HEK293T (cell line): ENCODE measurements at regions not wholly inside any gene's neighbourhood (a gene's known extent, or its start where the extent isn't known, plus 50 kb on each side); places are given as distances from the start of the nearest gene placed in this dataset.
"Not testable (repeated sequence)": the region's sequence is repeated elsewhere in the genome, so short reads cannot be mapped to it uniquely, and the experiment has no call there.

Source experiments
- CTCF ChIA-PET: fragments of 350-600 bp; formaldehyde crosslinking; extraction: SDS; loops from one replicate; lab custom pipeline; 2021; ENCODE audit warnings: antibody characterized with exemption, inconsistent platforms; lab: Yijun Ruan, JAX
- POLR2A ChIA-PET: fragments of 350-600 bp; formaldehyde crosslinking; extraction: SDS; loops from one replicate; lab custom pipeline; 2020; ENCODE audit warnings: antibody characterized with exemption, inconsistent platforms; lab: Yijun Ruan, JAX
- DNase-seq: peaks from one replicate; pipeline ENCODE4 v3.0.0; 2012; ENCODE audit warnings: mixed read lengths; ENCODE audit errors: extremely low spot score
- ARNT ChIP-seq: fragments of 450-650 bp; IDR thresholded peaks from 2 replicates; pipeline ENCODE4 v1.6.1; 2017; ENCODE audit warnings: mild to moderate bottlenecking
- BHLHE40 ChIP-seq: fragments of 450-650 bp; IDR thresholded peaks from 2 replicates; pipeline ENCODE4 v1.6.1; 2016; ENCODE audit warnings: mild to moderate bottlenecking, moderate library complexity, borderline replicate concordance
- CTBP1 ChIP-seq: fragments of 450-650 bp; IDR thresholded peaks from 2 replicates; pipeline ENCODE4 v1.6.1; 2016; ENCODE audit warnings: borderline replicate concordance
- ELF4 ChIP-seq: fragments of 450-650 bp; IDR thresholded peaks from 2 replicates; pipeline ENCODE4 v1.6.1; 2017; ENCODE audit warnings: antibody characterized with exemption
- FOXA1 ChIP-seq: fragments of 450-650 bp; IDR thresholded peaks from 2 replicates; pipeline ENCODE4 v1.6.1; 2016; ENCODE audit warnings: mild to moderate bottlenecking
- FOXK2 ChIP-seq: fragments of 450-650 bp; IDR thresholded peaks from 2 replicates; pipeline ENCODE4 v1.6.1; 2016; ENCODE audit warnings: mild to moderate bottlenecking
- FOXM1 ChIP-seq: fragments of 450-650 bp; IDR thresholded peaks from 2 replicates; pipeline ENCODE4 v1.6.1; 2017; ENCODE audit warnings: mild to moderate bottlenecking, borderline replicate concordance
- HDGF ChIP-seq: fragments of 450-650 bp; IDR thresholded peaks from 2 replicates; pipeline ENCODE4 v1.6.1; 2017; ENCODE audit warnings: antibody characterized with exemption, borderline replicate concordance
- L3MBTL2 ChIP-seq: fragments of 450-650 bp; conservative IDR thresholded peaks from 2 replicates; pipeline ENCODE4 v1.6.1; 2016; ENCODE audit warnings: mild to moderate bottlenecking
- LEF1 ChIP-seq: fragments of 450-650 bp; IDR thresholded peaks from 2 replicates; pipeline ENCODE4 v1.6.1; 2017; ENCODE audit warnings: mild to moderate bottlenecking, borderline replicate concordance
- NFRKB ChIP-seq: fragments of 450-650 bp; IDR thresholded peaks from 2 replicates; pipeline ENCODE4 v1.6.1; 2016; ENCODE audit warnings: mild to moderate bottlenecking, moderate library complexity
- SP1 ChIP-seq: fragments of 450-650 bp; IDR thresholded peaks from 2 replicates; pipeline ENCODE4 v1.6.1; 2017
- SUZ12 ChIP-seq: fragments of 450-650 bp; IDR thresholded peaks from 2 replicates; pipeline ENCODE4 v1.6.1; 2016; ENCODE audit warnings: mild to moderate bottlenecking
- TARDBP ChIP-seq: fragments of 450-650 bp; IDR thresholded peaks from 2 replicates; pipeline ENCODE4 v1.6.1; 2016
- ZNF384 ChIP-seq: fragments of 450-650 bp; IDR thresholded peaks from 2 replicates; pipeline ENCODE4 v1.6.1; 2016
- TF ChIP-seq, protein P1 (sequence below): fragments of 450-650 bp; IDR thresholded peaks from 2 replicates; pipeline ENCODE4 v1.6.1; 2016

- DNase-seq: no peak
- no peak for TF ChIP-seq TARDBP
- TF ChIP-seq CTBP1: no peak
- ChIA-PET POLR2A (no interaction called here), CTCF (no interaction called here)
Observed at GRCh38 chr11:24171869-24172268, 325.0 kb upstream of the LUZP2 start.

DNA sequence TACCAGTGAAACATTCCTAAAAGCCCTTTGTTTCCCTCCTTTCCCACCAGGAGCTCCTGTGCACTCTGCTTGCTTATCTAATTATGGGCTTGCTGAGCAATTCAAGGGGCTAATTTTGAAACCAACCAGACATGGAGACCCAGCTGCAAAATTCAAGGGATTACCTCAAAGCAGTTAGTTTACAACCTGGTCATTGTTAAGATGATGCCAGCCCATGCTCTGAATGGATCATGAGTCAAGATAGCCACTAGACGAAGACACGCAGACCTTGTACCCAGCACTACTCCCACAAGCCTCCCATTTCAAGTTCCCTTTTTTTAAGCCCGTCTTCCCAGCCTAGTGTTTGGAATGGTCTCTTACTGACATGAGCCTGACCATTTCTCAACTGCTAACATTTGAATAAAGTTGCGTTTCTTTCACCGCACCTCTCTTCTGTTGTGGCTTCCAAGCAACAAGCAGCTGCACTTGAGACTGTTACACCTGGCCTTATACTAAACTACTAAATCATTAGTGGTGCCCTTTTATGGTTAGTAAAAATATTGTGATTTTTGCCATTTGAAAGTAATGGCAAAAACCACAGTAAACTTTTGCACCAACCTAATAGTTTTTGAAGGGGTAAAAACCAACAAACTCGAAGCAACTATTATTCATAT, 315.3 kb upstream of the LUZP2 start:
- no peak for DNase-seq
- ChIA-PET POLR2A (no interaction called here), CTCF (no interaction called here)
- no peak for TF ChIP-seq FOXM1

DNA sequence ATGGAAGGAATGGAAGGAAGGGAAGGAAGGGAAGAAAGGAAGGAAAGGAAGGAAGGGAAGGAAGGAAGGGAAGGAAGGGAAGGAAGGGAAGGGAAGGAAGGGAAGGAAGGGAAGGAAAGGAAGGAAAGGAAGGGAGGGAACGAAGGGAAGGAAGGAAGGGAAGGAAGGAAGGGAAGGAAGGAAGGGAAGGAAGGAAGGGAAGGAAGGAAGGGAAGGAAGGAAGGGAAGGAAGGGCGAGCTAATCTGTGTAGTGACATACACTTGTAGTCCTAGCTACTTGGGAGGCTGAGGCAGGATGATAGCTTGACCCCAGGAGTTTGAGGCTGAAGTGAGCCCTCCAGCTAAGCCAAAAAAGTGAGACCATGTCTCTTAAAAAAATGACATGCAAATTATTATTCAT, 311.3 kb upstream of the LUZP2 start:
- DNase-seq, POLR2A ChIA-PET, CTCF ChIA-PET: not testable (repeated sequence)

DNA sequence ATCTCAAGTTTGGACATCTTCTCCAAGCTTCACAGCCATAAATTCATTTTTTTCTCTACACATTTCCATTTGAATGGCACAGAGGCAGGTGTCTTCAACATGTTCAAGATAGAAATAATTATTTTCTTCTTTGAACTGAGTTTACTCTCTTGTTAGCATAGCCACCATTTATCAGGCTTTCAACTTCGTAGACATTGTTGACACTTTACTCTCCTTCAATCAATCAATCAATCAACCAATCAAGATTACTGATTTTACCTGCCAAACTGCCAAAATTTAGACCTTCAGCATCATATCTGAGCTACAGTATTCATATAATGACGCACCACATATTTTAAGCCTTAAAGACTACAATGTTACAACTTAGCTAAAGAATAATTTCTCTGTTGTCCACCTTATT, 300.1 kb upstream of the LUZP2 start:
- CTCF ChIA-PET: no interaction called here
- POLR2A ChIA-PET: no interaction called here
- DNase-seq: no peak
- TF ChIP-seq FOXA1 (no peak), TARDBP (no peak), CTBP1 (no peak), ARNT (no peak), HDGF (no peak), ELF4 (no peak), L3MBTL2 (no peak), NFRKB (no peak), SP1 (no peak), LEF1 (no peak), ZNF384 (no peak), SUZ12 (no peak)
- TF ChIP-seq, protein P1, sequence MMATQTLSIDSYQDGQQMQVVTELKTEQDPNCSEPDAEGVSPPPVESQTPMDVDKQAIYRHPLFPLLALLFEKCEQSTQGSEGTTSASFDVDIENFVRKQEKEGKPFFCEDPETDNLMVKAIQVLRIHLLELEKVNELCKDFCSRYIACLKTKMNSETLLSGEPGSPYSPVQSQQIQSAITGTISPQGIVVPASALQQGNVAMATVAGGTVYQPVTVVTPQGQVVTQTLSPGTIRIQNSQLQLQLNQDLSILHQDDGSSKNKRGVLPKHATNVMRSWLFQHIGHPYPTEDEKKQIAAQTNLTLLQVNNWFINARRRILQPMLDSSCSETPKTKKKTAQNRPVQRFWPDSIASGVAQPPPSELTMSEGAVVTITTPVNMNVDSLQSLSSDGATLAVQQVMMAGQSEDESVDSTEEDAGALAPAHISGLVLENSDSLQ: no peak

DNA sequence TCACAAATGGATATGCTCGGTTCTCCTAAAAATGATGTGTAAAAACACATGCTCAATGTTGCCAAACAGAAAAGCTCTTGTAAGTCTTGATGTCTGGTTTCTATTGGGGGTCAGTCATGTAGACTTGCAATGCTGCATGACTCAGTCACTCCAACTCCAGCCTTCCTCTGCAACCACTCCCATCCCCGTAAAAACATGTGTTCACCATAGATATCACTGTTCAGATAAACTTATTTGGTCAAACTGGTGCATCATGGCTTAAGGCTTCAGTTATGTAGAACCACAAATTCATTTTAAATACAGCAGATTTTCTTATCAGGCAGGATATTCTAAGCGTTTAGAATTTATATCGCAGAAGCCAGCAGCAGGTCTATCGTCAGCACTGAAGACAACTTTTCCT, 298.4 kb upstream of the LUZP2 start:
- no peak for DNase-seq
- TF ChIP-seq CTBP1 (no peak), LEF1 (no peak), NFRKB (no peak), FOXM1 (no peak), SUZ12 (no peak), ARNT (no peak), FOXK2 (no peak), FOXA1 (no peak), L3MBTL2 (no peak), TARDBP (no peak), BHLHE40 (no peak), SP1 (no peak), ELF4 (no peak), HDGF (no peak), ZNF384 (no peak)
- TF ChIP-seq, protein P1: no peak
- CTCF ChIA-PET: no interaction called here
- POLR2A ChIA-PET: no interaction called here

DNA sequence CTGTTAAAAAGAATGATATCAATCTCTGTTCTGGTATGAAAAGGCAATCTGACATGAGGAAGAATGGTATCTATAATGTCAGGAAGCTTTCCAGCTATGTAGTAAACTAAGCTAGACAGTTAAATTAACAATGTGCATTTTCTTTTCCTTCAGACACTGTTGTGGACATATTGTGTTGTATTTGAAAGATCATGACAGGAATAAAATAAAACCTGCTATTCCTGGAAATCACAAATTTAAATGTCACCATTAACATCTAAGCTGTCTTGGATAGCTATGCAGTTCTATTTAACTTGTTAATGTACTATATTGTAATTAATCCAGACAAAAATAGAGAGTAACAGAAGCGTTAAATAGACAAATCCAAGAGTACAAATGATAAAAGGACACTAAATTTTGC, 297.4 kb upstream of the LUZP2 start:
- TF ChIP-seq NFRKB (no peak), SP1 (no peak), CTBP1 (no peak), SUZ12 (no peak), HDGF (no peak), FOXM1 (no peak), L3MBTL2 (no peak), ZNF384 (no peak), FOXA1 (no peak), ELF4 (no peak), ARNT (no peak), FOXK2 (no peak), BHLHE40 (no peak), LEF1 (no peak), TARDBP (no peak)
- TF ChIP-seq, protein P1: no peak
- ChIA-PET CTCF (no interaction called here), POLR2A (no interaction called here)
- no peak for DNase-seq

- TF ChIP-seq L3MBTL2 (no peak), CTBP1 (no peak), ELF4 (no peak), BHLHE40 (no peak), TARDBP (no peak), SUZ12 (no peak), ZNF384 (no peak), FOXA1 (no peak), NFRKB (no peak), HDGF (no peak), FOXK2 (no peak), LEF1 (no peak), SP1 (no peak), ARNT (no peak), FOXM1 (no peak)
- TF ChIP-seq, protein P1: no peak
- DNase-seq: no peak
- CTCF ChIA-PET: no interaction called here
- POLR2A ChIA-PET: no interaction called here
Observed at GRCh38 chr11:24206030-24206429, 290.8 kb upstream of the LUZP2 start.
